Activated CD8-positive, alpha-beta memory T cell treated with anti-CD3 and anti-CD28 coated beads for 24 hours (primary cell): ENCODE measurements at regions not wholly inside any gene's neighbourhood (a gene's known extent, or its start where the extent isn't known, plus 50 kb on each side); places are given as distances from the start of the nearest gene placed in this dataset.

Experiments
- DNase-seq: peaks from one replicate; pipeline ENCODE4 v3.0.0-alpha.2; 2020

DNA sequence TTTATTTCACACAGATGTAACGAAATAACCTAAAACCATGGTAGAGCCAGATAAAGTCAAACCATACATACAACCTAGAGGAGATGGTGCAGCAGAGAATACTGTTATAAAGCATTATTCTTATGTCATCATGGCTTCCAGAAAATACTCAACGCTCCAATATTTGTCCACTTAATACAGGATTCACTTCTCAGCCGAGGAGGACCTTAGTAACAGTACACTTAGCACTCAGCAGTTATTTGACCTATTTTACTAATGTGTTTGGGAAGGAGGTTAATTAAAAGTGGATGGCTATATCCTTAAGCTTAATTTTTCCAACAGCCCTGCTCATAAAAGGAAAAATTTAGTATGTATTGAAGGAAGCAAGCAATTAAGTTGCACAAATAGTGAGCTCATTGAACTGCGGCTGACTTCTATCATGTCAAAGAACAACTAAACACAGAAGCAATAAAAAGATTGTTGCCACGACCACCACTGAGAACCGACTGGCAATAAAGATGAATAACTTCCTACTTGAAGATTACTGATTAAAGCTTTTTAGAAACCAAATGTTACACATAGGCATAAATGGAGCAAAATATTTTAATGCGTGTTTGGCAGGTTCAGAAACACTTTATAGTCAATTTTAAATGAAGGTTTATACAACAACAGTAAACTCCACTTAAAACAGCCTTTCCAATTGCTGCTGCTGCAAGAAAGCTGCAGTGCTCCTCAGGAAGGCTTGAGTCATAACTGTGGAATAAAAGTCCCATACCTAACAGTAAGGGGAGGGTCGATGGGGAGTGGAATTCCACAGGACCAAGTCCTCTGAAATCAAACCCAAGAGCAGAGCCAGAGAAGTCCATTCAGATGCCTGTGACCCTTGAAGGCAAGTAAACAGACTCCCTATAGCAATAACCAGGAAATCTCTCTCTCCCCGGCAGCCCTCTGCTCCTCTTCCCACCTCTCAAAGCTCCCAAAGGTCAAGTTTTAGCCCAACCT, 218.9 kb upstream of the CDKN3 start:
- no peak for DNase-seq

DNA sequence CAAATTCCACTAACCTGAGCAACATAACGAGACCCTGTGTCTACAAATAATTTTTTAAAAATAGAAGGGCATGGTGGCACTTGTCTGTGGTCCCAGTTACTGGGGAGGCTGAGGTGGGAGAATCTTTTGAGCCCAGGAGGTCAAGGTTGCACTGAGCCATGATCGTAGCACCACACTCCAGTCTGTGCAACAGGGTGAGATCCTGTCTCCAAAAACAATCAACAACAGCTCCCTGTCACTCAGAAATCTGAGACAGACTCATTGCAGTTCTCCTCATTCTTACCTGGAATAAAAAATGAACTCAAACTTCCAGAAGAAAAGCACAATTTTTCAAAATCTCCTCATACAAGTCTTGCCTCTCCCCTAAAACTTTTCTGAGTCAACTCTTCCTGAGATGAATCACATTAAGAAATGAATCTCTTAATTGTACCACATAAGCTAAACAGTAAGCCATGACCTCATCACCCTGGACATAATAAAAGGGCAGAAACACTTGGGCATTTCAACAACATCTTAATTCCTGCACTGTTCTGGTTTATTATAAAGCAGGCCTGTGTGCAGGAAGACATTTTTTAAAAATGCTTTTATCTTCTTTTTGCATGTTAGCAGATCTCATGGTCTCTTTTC, 214.3 kb upstream of the CDKN3 start:
- DNase-seq = no peak

DNA sequence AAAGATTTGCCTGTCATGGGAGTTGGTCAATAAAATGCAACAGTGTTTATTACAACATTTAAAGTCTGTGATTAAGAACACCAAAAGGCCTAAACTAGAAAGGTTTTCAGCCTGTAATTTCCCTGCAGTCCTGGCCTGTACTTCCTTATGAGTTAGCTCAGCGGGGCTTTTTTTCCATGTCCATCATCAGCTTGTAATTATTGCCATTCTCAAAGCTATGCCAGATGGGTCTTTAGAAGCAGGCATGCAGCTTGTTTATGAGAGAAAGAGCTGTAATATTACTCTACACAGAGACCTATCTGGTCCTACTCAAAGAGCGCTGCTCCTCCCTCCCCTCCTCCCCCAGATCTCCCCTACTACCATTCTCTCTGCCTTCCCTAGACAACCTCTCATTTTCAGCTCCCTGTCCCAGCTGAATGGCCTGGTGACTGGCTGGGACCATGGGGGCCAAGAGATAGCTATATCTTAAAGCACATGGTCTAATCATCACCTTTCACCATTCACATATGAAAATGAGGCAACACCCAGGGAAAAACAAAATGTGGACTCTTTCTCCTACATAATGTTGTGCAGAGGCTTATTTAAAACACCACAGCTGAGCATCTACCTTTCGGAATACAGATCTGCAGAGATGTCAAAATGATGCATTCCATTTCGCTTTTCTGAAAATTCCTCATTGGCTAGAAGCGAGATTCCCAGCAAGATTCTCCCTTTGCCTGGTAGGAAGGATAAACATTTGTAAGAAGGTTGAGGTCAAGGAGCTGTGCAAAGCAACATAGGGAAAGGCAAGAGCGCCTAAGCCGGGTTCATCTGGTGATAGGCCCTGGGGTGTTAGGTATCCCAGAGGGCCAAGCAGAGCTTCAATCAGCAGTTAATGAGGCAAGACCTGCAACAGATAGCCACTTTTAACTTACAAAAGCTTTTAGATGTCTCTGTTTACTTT, 209.7 kb upstream of the CDKN3 start:
- DNase-seq = no peak

DNA sequence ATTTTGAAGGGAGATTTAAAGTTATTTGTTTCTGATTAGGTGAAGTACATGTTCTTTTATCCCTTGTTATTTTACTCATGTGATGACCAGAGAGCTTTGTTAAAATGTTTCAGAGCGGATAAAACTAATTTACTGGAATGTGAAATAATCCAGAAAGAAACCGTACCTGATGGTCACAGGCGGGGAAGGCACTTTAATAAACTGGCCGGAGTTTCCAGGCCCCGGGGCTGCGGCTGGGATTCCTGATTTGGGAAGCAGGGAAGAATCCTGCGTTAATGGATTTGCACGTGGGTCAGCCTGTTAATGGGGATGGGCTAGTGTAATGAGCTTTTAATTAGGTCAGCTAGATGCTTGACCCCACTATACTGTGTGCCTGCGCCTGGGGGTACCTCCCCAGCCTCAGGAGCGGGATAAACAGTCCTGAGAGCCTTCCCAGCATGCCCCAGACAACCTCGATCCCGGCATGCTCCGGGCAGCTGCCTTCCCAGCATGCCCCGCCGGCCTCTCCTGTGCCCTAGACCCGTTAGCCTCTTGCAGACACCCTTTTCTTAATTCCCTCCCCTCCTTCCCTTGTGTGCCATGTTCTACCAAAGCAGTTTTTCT, 208.6 kb upstream of the CDKN3 start:
- DNase-seq = no peak

DNA sequence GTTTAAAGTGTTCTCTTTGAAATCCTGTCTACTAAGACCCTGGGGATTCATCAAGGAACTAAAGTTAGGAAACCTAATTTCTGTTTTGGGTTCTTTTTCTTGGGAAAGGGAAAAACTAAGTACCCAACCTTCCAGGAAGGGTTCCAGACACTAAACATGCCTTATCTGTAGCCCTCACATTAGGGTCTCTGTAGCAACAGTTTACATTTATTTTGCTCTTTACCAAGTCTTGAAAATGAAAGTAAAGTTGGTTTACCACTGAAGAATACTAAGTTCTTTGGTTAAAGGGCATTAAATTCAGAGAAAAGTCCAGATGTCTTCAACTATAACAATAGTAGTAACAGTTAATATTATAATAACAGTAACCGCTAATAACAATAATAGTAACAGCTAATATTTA, 207.5 kb upstream of the CDKN3 start:
- DNase-seq = no peak

DNA sequence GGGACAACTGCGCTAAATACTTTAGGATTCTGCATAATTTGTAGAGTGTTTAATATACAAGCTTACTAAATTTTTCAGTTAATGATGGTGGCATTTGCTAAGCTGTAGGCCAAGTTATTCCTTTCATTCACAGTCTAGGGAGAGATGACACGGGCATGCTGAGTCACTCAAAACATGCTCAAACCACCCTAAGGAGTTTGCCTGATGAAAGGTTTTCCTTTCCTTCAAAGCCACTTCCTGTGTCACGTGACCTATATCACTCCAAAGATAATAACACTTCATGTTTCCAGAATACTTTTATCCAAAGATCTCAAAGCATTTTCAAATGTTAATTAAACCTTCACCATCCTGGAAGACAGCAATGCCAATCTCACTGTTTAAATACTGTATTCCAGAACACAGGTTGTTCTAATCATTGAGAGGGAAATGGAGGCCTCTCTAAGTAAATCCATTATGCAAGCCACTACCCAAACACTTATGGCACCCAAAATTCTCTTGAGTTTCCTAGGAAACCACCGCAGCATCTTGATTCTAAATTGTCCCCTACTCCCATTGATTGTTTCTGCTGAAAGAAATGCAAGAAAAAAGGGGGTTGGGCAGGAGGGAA, 207.0 kb upstream of the CDKN3 start:
- no peak for DNase-seq

DNA sequence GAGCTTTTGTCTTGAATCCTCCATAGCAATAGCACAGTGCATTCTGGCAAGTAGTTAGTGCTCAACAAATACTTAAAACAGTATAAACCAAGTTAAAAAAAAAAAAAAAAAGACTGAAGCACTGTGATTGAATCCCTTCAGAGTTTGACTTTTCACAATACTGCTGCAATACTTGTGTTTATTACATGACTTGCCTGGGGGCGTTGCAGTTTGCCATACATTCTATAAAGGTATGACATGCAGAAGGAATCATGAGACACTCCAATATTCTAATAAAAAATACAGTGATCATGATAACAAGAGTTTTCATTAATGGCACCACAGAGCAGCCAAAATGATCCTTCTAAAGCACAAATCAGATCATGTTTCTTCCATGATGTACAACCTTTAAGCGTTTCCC, 205.0 kb upstream of the CDKN3 start:
- no peak for DNase-seq

DNA sequence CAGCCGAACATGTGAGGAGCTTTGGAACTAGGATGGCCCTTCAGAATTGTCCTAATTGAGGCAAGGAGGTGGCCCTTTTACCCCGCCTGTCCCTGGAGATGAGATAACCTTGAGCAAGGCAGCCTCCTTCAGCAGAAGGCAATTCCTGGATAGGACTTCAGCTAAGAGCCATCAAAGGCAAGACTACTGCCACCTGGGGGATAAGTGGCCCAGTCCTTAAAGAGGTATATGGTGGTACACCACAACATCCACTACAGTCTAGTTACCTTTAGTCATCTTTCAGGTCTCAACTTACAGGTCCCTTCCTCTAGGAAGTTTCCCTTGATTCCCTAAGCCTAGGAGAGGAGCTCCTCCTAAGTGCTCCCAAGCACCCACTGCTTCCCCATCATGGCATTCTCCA, 204.2 kb upstream of the CDKN3 start:
- DNase-seq = no peak

DNA sequence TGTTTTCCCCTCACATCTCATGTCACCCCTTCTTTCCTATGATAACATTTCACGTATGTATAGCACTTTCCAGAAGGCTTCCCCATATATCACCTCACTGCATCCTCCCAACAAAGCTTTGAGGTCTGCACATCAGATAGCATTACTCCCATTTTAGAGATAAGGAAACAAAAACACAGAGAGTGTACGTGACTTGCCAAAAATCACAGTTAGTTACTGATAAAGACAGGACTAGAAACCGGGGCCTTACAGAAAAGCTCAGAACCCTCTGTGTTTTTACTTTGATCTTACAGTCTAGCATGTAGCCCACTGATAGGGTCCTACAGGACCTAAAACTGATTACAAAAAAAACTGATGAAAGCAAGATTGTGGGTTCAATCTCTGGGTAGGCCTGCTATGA, 202.9 kb upstream of the CDKN3 start:
- no peak for DNase-seq

DNA sequence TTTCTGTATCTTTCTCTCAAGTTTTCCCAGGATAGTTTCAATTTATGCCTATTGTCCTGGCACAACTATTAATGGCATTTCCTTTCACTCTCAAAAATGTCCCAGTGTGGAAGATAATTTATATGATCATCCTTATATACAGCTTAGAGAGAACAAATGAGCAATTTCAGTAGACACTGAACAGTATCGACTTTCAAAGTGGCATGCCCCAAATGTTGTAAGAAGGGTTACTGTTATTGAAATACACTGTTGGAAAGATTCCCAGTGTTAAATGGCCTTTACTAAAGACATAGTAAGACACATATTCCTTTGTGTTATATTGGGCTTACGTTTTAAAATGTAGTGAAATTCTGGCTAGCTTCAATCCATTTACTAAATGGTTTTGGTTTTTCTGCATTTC, 202.3 kb upstream of the CDKN3 start:
- no peak for DNase-seq

DNA sequence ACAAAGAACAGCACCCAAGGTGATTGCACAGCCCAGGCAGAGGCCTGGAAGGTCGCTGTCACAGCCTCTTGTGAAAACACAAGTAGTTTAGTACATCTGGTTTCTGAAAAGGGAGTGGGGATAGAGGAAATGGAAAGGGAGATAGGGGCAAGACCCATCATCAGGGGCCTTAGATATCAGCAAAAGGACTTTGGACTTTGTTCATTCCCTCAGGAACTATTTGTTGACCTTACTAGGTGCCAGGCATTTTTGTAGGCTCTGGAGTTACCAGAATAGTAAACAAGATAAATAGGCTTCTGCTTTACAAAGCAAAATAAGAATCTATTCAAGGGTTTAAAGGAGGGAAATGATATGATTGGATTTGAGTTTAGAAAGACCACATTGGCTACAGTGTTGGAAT, 199.4 kb upstream of the CDKN3 start:
- no peak for DNase-seq

DNA sequence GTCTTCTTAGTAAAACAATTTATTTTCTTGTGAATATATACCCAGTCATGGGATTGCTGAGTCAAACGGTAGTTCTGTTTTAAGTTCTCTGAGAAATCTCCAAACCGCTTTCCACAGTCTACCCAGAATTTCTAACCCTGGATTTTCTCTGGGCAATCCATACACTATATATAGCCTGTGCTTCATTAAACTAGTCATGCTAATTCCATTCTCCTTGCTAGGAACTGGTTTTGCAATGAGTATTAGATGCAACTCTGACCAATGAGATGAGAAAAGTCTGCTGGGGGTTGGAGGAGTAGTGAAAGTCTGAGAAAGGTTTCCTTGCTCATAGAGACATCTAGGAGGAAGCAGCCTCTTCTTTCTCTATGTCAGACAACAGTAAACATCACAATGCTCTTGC, 196.1 kb upstream of the CDKN3 start:
- no peak for DNase-seq

DNA sequence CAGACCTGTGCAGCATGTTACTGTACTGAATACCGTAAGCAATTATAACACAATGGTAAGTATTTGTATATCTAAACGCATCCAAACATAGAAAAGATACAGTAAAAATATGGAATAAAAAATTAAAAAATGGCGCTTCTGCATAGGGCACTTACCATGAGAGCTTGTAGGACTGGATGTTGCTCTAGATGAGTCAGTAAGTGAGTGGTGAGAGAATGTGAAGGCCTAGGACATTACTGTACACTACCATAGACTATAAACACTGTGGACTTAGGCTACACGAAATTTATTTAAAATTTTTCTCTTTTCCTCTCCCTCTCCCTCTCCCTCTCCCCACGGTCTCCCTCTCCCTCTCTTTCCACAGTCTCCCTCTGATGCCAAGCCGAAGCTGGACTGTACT, 194.5 kb upstream of the CDKN3 start:
- DNase-seq = no peak

DNA sequence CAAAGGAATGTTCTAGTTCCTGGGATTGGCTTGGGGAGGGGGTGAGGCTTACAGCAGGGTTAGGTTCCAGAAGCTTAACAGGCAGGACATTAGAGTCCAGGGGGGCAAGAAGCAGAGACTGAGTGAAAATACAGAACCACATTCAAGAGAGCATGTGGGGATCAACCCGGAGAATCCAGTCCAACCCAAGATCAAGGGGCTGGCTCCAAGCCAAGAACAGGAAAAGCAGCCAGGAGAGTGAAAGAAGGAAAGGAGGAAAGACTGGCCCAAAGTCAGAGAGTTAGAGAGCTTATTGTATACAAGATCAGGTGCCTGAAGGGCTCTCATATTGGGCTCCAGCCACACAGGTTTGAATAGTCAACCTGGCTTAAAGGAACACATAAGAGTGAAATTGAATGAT, 190.3 kb upstream of the CDKN3 start:
- no peak for DNase-seq

DNA sequence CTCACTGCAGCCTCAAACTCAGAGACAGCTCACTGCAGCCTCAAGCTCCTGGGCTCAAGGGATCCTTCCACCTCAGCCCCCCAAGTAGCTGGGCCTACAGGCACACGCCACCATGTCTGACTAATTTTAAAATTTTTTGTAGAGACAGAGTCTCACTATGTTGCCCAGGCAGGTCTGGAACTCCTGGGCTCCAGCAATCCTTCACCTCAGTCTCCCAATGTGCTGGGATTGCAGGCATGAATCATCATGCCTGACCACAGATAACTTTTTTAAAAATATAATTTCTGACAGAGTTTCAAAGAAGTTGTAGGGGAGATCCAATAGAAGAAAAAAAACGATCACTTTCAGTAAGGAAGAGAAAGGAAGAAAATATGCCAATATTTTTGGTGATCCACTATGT, 189.7 kb upstream of the CDKN3 start:
- DNase-seq = no peak

DNA sequence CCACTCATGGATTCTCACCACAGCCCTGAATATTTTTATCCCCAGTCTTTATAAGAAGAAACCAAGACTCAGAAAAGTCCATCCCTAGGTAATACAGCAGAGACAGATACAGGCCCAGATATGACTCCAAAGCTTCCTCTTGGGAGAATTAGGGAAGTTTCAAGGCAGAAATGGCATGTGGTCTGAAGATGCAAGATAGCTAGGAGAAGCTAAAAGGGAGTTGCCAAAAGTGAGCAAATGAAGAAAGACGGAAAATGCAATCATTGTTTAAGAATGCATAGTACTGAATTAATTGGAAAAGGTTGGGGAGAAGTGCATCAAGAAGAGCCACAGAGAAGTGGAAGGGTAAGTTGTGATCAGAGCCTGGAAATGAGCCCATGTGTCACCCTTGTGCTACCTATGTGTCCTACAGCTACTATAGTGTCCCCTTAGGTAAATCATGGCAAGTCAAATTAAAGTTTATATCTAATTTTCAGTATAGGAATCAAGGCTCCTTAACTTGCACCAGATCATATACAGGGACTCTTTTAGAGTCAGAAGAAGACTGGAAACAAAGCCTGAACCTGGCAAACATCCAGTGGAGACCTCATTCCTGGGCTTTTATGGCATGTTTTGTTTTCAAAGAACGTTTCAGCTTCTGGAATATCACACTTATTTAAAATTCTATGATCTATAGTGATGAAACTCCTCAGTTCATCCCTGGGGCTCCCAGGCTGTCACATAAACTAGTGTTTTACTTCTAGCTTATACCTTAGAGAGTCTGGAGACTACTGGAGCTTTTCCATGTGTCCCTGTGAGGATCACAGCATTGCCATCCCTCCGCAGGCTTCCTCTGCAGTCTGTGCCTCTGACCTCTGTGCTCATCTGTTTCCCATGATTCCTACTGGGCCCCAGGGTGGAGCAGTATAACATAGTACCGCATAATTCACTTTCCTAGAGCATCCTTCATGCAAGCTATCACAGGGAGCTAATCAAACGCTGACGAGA, 189.0 kb upstream of the CDKN3 start:
- no peak for DNase-seq

DNA sequence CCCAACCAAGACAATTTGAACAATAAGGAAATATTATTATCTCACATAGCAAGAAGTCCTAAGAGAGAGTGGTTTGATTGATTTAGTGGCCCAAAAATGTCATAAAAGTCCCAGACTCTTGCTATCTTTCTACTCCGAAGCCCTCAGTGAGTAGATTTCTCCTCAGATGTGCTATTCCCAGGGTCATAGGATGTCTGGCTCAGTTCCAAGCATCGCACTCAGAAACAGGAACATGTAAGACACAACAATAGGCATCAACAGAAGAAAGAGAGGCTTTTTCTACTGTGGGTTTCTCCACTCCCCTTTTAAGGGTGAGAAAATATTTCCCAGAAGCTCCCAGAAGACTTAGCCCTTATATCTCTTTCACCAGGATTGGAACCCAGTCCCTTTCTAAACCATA, 188.1 kb upstream of the CDKN3 start:
- DNase-seq = no peak

DNA sequence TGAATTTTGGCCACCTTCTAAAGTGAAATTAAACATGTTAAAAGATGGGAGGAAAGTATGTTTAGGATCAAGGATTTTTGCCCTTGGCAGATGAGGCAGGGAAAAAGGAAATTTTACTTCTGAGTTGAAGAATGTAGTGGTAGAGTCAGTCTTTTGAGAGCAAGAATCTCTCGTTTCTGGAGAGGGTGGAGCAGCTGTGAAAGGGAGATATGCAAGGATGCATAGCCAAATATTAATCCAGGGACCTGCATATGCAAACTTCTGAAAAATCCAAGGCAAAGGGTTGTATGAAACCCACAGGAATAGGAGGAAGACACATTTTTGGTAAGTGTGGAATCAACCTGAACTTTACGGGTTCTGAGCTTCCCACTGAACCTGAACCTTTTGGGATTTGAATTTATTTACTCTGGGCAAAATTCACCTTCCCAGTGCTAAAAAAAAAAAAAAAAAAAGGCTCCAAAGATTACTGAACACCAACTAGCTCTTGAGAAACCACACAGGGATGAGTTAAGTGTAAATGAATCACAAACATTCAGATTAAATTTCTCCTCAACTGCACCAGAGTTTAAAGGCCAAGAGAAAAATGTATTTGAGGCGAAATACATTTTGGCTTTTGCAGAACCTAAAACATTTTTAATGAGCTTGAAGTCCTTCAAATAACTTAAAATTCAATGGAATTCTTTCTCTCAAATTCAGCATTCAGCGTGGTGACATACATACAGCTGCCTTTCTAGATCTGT, 187.1 kb upstream of the CDKN3 start:
- DNase-seq = no peak

DNA sequence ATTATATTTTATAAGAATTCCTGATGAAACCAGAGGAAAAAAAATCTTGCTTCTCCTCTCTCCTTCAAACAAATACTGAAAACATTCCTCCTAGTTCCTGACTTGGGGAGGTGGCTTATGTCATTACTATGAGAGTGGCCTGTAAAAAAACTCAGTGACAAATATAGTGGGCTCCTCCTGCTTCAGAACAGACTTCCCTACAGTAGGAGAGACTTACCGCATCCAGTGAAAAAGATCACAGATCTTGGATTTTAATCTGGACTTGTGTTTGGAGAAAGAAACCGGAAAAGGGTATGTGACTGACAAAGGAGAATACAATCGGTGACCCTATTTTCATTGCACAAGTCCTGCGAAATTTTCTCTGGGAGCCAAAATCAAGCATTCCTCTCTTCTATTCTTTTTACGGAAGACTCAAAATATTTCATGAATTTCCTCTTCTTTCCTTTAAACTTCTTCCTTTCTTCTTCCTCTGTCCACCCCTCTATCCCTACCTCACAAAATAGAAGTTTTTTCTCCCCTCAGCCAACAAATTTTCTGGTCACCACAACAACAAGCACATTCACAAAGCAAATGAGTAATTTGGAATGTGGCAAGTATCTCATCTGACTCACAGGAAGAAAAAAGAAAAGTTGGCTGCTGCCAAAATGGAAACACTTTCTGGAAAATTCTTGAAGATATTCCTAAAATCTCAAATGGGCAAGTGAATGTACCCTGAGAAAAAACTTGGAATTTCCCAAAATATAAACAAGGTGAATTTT, 185.1 kb upstream of the CDKN3 start:
- DNase-seq = no peak

DNA sequence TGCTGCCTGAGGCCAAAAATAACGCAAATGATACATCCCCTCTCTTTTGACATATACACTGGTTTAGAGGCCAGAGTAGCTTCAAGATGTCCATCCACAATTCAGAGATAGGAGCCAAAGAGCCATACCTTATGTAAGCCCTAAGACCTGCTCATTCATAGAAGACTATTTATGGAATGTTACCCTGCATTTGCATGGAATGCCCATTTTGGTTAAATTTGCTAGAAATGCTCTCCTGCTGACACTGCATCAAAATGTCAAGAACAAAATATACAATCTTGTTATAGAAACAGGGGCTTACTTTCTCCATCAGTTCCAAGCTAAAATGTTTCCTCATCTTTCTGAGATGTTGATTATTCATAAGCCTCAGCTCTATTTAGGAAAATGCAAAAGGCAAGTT, 183.3 kb upstream of the CDKN3 start:
- DNase-seq = no peak
